ENCODE measurements at regions not wholly inside any gene's neighbourhood (a gene's known extent, or its start where the extent isn't known, plus 50 kb on each side); places are given as distances from the start of the nearest gene placed in this dataset.

DNA sequence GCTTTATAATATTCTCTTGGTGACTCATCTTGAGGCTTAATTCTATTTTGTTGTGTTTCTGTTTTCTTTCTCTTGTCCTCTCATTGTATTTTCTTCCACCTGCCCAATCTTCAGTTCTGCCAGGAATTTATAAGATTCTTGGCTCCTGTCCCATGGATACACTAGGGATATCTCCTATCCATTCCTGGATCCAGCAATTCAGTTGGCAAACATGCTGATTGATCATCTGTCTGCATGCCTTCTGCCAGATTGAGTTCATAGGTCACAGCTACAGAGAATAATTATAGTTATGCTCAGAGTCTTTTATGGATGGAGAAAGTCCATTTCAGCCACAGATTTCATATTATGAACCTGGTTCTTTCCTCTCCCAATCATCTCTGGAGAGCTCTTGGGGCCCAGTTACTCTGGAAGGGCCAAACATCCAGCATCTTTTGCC lies 140.4 kb upstream of the MAGI2 start:
- H3K4me1 ChIP-seq, result no peaks in the 10 kb centered on the region
- no peaks in the 10 kb centered on the region for H3K4me1 Mint-ChIP-seq

GRCh38 chr7:79590916-79591623 lies 137.6 kb upstream of the MAGI2 start:
- Histone ChIP-seq H2AFZ (replicated peaks) (no peak overlapping the region), H3K79me2 (ENCODE audit: low read depth) (no peaks in the 10 kb centered on the region), H3K9ac (no peak overlapping the region), H3K27ac (no peak overlapping the region), H3K36me3 (no peaks in the 10 kb centered on the region), H3K4me3 (no peak overlapping the region), H3K27me3 (no peaks in the 10 kb centered on the region), H4K20me1 (ENCODE audit: low read depth) (no peaks in the 10 kb centered on the region), H3K4me1 (no peaks in the 10 kb centered on the region), H3K9me3 (ENCODE audit: low read depth) (no peaks in the 10 kb centered on the region), H3K4me2 (no peak overlapping the region), H3F3A (ENCODE audit: low read depth) (no peaks in the 10 kb centered on the region)
- Mint-ChIP-seq H3K9me3 (no peaks in the 10 kb centered on the region), H3K27me3 (ENCODE audit: insufficient read depth, low read depth) (no peaks in the 10 kb centered on the region), H3K4me1 (no peaks in the 10 kb centered on the region), H3K27ac (no peak overlapping the region), H3K4me3 (no peak overlapping the region), H3K36me3 (no peaks in the 10 kb centered on the region)
- TF ChIP-seq EZH2phosphoT487 (IDR thresholded peaks at IDR 0.05), result no peak
- TF ChIP-seq, protein P1, sequence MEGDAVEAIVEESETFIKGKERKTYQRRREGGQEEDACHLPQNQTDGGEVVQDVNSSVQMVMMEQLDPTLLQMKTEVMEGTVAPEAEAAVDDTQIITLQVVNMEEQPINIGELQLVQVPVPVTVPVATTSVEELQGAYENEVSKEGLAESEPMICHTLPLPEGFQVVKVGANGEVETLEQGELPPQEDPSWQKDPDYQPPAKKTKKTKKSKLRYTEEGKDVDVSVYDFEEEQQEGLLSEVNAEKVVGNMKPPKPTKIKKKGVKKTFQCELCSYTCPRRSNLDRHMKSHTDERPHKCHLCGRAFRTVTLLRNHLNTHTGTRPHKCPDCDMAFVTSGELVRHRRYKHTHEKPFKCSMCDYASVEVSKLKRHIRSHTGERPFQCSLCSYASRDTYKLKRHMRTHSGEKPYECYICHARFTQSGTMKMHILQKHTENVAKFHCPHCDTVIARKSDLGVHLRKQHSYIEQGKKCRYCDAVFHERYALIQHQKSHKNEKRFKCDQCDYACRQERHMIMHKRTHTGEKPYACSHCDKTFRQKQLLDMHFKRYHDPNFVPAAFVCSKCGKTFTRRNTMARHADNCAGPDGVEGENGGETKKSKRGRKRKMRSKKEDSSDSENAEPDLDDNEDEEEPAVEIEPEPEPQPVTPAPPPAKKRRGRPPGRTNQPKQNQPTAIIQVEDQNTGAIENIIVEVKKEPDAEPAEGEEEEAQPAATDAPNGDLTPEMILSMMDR (IDR thresholded peaks at IDR 0.05), result no peak
- TF ChIP-seq EZH2 (IDR thresholded peaks at IDR 0.05), result no peak
- DNase-seq (ENCODE audit: low spot score), result no peak

More for the DNA sequence above, 140.4 kb upstream of the MAGI2 start:
- H3K79me2 ChIP-seq (ENCODE audit: low read depth), result no peaks in the 10 kb centered on the region
- no peak overlapping the region for H3K4me2 ChIP-seq
- H2AFZ ChIP-seq (replicated peaks), result no peak overlapping the region
- H3K36me3 Mint-ChIP-seq, result no peaks in the 10 kb centered on the region
- H3K27ac ChIP-seq, result no peak overlapping the region
- no peak overlapping the region for H3K27ac Mint-ChIP-seq
- H3K9me3 Mint-ChIP-seq, result no peaks in the 10 kb centered on the region
- no peaks in the 10 kb centered on the region for H3K27me3 ChIP-seq
- no peak overlapping the region for H3K4me3 Mint-ChIP-seq
- no peaks in the 10 kb centered on the region for H4K20me1 ChIP-seq (ENCODE audit: low read depth)
- H3F3A ChIP-seq (ENCODE audit: low read depth), result no peaks in the 10 kb centered on the region
- no peak overlapping the region for H3K4me3 ChIP-seq
- H3K9ac ChIP-seq, result no peak overlapping the region
- no peaks in the 10 kb centered on the region for H3K9me3 ChIP-seq (ENCODE audit: low read depth)
- TF ChIP-seq EZH2 (IDR thresholded peaks at IDR 0.05) (no peak), EZH2phosphoT487 (IDR thresholded peaks at IDR 0.05) (no peak)
- TF ChIP-seq, protein P1 (IDR thresholded peaks at IDR 0.05), result no peak
- DNase-seq (ENCODE audit: low spot score), result no peak
- no peaks in the 10 kb centered on the region for H3K36me3 ChIP-seq
- no peaks in the 10 kb centered on the region for H3K27me3 Mint-ChIP-seq (ENCODE audit: insufficient read depth, low read depth)

DNA sequence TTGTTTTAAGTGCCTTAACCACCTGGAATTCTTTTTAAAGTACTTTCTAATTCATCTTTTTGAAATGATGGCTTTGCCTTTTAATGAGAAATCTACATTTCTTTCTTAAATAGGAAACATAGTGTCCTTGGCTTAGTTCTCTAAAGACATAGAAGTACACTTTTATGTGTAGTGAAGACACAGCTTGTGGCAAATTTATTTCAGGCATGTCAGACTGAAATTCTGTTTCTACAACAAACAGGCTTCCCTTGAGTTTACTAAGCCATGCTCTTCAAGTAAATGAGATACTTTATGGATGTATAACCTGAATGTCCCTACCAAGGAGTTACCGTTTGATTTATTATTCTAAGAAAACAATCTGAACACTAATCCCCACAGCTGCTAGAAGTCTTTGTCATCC lies 136.9 kb upstream of the MAGI2 start:
- TF ChIP-seq EZH2 (IDR thresholded peaks at IDR 0.05) (no peak), EZH2phosphoT487 (IDR thresholded peaks at IDR 0.05) (no peak)
- TF ChIP-seq, protein P1 (IDR thresholded peaks at IDR 0.05), result no peak

More for the DNA sequence above, 136.9 kb upstream of the MAGI2 start:
- no peaks in the 10 kb centered on the region for H3K4me1 Mint-ChIP-seq
- Histone ChIP-seq H3K4me2 (no peak overlapping the region), H3K36me3 (no peaks in the 10 kb centered on the region), H3K9ac (no peak overlapping the region), H3K79me2 (ENCODE audit: low read depth) (no peaks in the 10 kb centered on the region), H4K20me1 (ENCODE audit: low read depth) (no peaks in the 10 kb centered on the region), H3K27me3 (no peaks in the 10 kb centered on the region), H3F3A (ENCODE audit: low read depth) (no peaks in the 10 kb centered on the region), H3K9me3 (ENCODE audit: low read depth) (no peaks in the 10 kb centered on the region), H3K27ac (no peak overlapping the region), H3K4me1 (no peaks in the 10 kb centered on the region), H2AFZ (replicated peaks) (no peak overlapping the region), H3K4me3 (no peak overlapping the region)
- H3K9me3 Mint-ChIP-seq, result no peaks in the 10 kb centered on the region
- H3K27me3 Mint-ChIP-seq (ENCODE audit: insufficient read depth, low read depth), result no peaks in the 10 kb centered on the region
- no peak overlapping the region for H3K4me3 Mint-ChIP-seq
- no peak overlapping the region for H3K27ac Mint-ChIP-seq
- no peak for DNase-seq (ENCODE audit: low spot score)
- no peaks in the 10 kb centered on the region for H3K36me3 Mint-ChIP-seq

Measured in neural progenitor cell (in vitro differentiated cells).